Keratinocyte (primary cell): ENCODE measurements at regions not wholly inside any gene's neighbourhood (a gene's known extent, or its start where the extent isn't known, plus 50 kb on each side); places are given as distances from the start of the nearest gene placed in this dataset.

ENCODE experiments used
- DNase-seq: peaks from one replicate; pipeline ENCODE4 v3.0.0-alpha.2; 2011; ENCODE audit warnings: low read depth, missing footprints, low spot score
- FAIRE-seq: peaks from 2 replicates; lab custom pipeline; 2011; peaks lifted over from hg19 to GRCh38; lab: Jason Lieb, UNC
- H2AFZ ChIP-seq: 2 replicates; pipeline ENCODE4 v1.6.0; 2012; ENCODE audit warnings: low read length, control low read depth, inconsistent platforms; ENCODE audit not compliant: control insufficient read depth
- H3K27ac ChIP-seq: 2 replicates; pipeline ENCODE4 v1.5.1; 2011; ENCODE audit warnings: low read length; ENCODE audit not compliant: control insufficient read depth, insufficient read depth
- H3K27me3 ChIP-seq: 3 replicates; pipeline ENCODE4 v1.6.0; 2011; ENCODE audit warnings: low read length; ENCODE audit not compliant: control insufficient read depth, insufficient read depth; ENCODE audit errors: extremely low read depth
- H3K36me3 ChIP-seq, 2 experiments: 2 replicates in 1 of 2; 3 replicates in 1 of 2; pipeline ENCODE4 v1.5.1; 2011; ENCODE audit warnings: low read length in 2 of 2, mild to moderate bottlenecking in 1 of 2; ENCODE audit not compliant: control insufficient read depth in 2 of 2, insufficient read depth in 2 of 2; ENCODE audit errors: extremely low read depth in 1 of 2
- H3K4me1 ChIP-seq: 3 replicates; pipeline ENCODE4 v1.5.1; 2011; ENCODE audit warnings: low read length; ENCODE audit not compliant: control insufficient read depth, insufficient read depth; ENCODE audit errors: extremely low read depth
- H3K4me2 ChIP-seq: 3 replicates; pipeline ENCODE4 v1.6.0; 2011; ENCODE audit warnings: low read depth, low read length; ENCODE audit not compliant: control insufficient read depth, insufficient read depth; ENCODE audit errors: extremely low read depth
- H3K4me3 ChIP-seq, 3 experiments: fragments of 200-600 bp in 1 of 3; sonication (generic) in 1 of 3; 2 replicates in 2 of 3; 3 replicates in 1 of 3; pipeline ENCODE4 v1.5.1; 2011 to 2016; ENCODE audit warnings: low read length in 3 of 3, mild to moderate bottlenecking in 3 of 3, control low read depth in 2 of 3, inconsistent platforms in 1 of 3, low read depth in 1 of 3, mixed read lengths in 1 of 3, mixed run types in 1 of 3, moderate library complexity in 1 of 3; ENCODE audit not compliant: control insufficient read depth in 2 of 3, insufficient read depth in 2 of 3; ENCODE audit errors: extremely low read depth in 1 of 3
- H3K79me2 ChIP-seq: 2 replicates; pipeline ENCODE4 v1.6.0; 2012; ENCODE audit warnings: low read length; ENCODE audit not compliant: control insufficient read depth, insufficient read depth
- H3K9ac ChIP-seq: 3 replicates; pipeline ENCODE4 v1.6.0; 2011; ENCODE audit warnings: low read length; ENCODE audit not compliant: control insufficient read depth, insufficient read depth; ENCODE audit errors: extremely low read depth
- H3K9me1 ChIP-seq: 3 replicates; pipeline ENCODE4 v1.6.0; 2011; ENCODE audit warnings: low read length; ENCODE audit not compliant: control insufficient read depth, insufficient read depth; ENCODE audit errors: extremely low read depth
- H3K9me3 ChIP-seq: 2 replicates; pipeline ENCODE4 v1.5.1; 2012; ENCODE audit warnings: low read depth, low read length; ENCODE audit not compliant: control insufficient read depth
- H4K20me1 ChIP-seq: 3 replicates; pipeline ENCODE4 v1.6.0; 2011; ENCODE audit warnings: low read length; ENCODE audit not compliant: control insufficient read depth, insufficient read depth; ENCODE audit errors: extremely low read depth
- EZH2 ChIP-seq: IDR thresholded peaks from one replicate; pipeline ENCODE4 v1.6.1; 2012; ENCODE audit warnings: inconsistent platforms, mild to moderate bottlenecking, low read length, moderate library complexity
- dilution Hi-C: fragments of 300-500 bp; cut with MboI; formaldehyde crosslinking; loops from one replicate; pipeline ENCODE4 v1.7.0; 2020; ENCODE audit warnings: low sequenced_read_pairs; ENCODE audit not compliant: extremely low pct_ligation_motif_present
- TF ChIP-seq, protein P1 (sequence below), 3 experiments: IDR thresholded peaks in 1 of 3; conservative IDR thresholded peaks in 1 of 3; optimal IDR thresholded peaks in 1 of 3; 2 replicates in 2 of 3; 3 replicates in 1 of 3; pipeline versions ENCODE3 to v1.5.1; 2011; ENCODE audit warnings: low read length in 3 of 3, mild to moderate bottlenecking in 3 of 3, moderate library complexity in 2 of 3, control low read depth in 1 of 3, inconsistent platforms in 1 of 3; ENCODE audit not compliant: insufficient read depth in 2 of 3; ENCODE audit errors: extremely low read depth in 1 of 3

GRCh38 chr6:165961233-165961632 lies 206.4 kb downstream of the TBXT start:
- no peaks in the 10 kb centered on the region for H3K4me1 ChIP-seq
- no peak for FAIRE-seq
- no peak overlapping the region for H2AFZ ChIP-seq
- TF ChIP-seq, protein P1, sequence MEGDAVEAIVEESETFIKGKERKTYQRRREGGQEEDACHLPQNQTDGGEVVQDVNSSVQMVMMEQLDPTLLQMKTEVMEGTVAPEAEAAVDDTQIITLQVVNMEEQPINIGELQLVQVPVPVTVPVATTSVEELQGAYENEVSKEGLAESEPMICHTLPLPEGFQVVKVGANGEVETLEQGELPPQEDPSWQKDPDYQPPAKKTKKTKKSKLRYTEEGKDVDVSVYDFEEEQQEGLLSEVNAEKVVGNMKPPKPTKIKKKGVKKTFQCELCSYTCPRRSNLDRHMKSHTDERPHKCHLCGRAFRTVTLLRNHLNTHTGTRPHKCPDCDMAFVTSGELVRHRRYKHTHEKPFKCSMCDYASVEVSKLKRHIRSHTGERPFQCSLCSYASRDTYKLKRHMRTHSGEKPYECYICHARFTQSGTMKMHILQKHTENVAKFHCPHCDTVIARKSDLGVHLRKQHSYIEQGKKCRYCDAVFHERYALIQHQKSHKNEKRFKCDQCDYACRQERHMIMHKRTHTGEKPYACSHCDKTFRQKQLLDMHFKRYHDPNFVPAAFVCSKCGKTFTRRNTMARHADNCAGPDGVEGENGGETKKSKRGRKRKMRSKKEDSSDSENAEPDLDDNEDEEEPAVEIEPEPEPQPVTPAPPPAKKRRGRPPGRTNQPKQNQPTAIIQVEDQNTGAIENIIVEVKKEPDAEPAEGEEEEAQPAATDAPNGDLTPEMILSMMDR (optimal IDR thresholded peaks at IDR 0.05 in 1 of 3, IDR thresholded peaks at IDR 0.05 in 1 of 3, conservative IDR thresholded peaks at IDR 0.05 in 1 of 3; ENCODE audit: extremely low read depth in 1 of 3, insufficient read depth in 2 of 3, low read length in 3 of 3), result no peak
- no peak for TF ChIP-seq EZH2
- H3K27ac ChIP-seq, result no peak overlapping the region
- H3K36me3 ChIP-seq, result no peaks in the 10 kb centered on the region
- dilution Hi-C loops, result no loop called here
- DNase-seq, result no peak
- no peak overlapping the region for H3K9ac ChIP-seq
- H3K4me3 ChIP-seq, result no peak overlapping the region
- no peaks in the 10 kb centered on the region for H3K9me1 ChIP-seq
- no peaks in the 10 kb centered on the region for H3K27me3 ChIP-seq
- no peak overlapping the region for H3K4me2 ChIP-seq
- H3K9me3 ChIP-seq, result peaks cover under 1% of the 10 kb centered on the region
- no peaks in the 10 kb centered on the region for H3K79me2 ChIP-seq
- H4K20me1 ChIP-seq, result no peaks in the 10 kb centered on the region

DNA sequence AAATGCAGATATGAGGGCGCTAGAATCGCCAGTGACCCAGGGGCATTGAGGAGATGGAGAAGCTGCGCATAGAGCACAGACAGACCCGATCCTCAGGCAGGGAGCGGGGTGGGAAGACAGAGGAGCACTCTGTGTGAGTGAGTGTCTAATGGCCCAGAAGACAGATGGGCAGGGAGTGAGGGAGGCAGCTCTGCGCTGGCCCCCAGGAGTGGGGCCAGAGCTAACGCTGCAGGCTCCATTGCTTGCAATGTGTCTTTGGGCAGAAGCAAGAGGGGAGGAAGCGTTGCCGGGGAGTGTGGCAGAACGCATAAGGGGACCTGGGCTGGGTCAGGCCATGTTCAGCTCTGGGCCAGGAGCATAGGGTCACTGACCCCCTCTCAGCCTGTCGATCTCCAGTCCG lies 207.0 kb downstream of the TBXT start:
- no peak overlapping the region for H2AFZ ChIP-seq
- H3K36me3 ChIP-seq, result no peaks in the 10 kb centered on the region
- H4K20me1 ChIP-seq, result no peaks in the 10 kb centered on the region
- H3K9me1 ChIP-seq, result no peaks in the 10 kb centered on the region
- dilution Hi-C loops, result no loop called here
- no peak overlapping the region for H3K9ac ChIP-seq
- no peaks in the 10 kb centered on the region for H3K9me3 ChIP-seq
- H3K4me3 ChIP-seq, result no peak overlapping the region
- TF ChIP-seq EZH2, result no peak
- TF ChIP-seq, protein P1 (optimal IDR thresholded peaks at IDR 0.05 in 1 of 3, IDR thresholded peaks at IDR 0.05 in 1 of 3, conservative IDR thresholded peaks at IDR 0.05 in 1 of 3; ENCODE audit: extremely low read depth in 1 of 3, insufficient read depth in 2 of 3, low read length in 3 of 3), result no peak
- no peak for FAIRE-seq
- no peak for DNase-seq
- no peak overlapping the region for H3K4me2 ChIP-seq
- H3K27me3 ChIP-seq, result no peaks in the 10 kb centered on the region
- H3K4me1 ChIP-seq, result no peaks in the 10 kb centered on the region
- no peaks in the 10 kb centered on the region for H3K79me2 ChIP-seq
- H3K27ac ChIP-seq, result no peak overlapping the region
